ENCODE measurements at regions not wholly inside any gene's neighbourhood (a gene's known extent, or its start where the extent isn't known, plus 50 kb on each side); places are given as distances from the start of the nearest gene placed in this dataset.

DNA sequence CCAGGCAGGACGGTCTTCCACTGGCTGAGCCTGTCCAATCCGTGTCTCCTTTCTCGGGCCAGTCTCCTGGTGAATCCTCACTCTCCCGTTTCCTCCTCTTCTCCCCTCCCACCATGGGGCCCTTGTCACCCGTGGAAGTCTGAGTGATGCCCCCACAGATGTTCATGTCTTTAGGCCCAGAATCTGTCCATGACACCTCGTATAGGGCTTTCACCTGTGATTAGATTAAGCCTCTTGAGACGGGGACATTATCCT, 193.5 kb downstream of the ZFP36L2 start:
- no peak for DNase-seq (ENCODE audit: low spot score)
- no peak for TF ChIP-seq CTCF (IDR thresholded peaks at IDR 0.05; ENCODE audit: extremely low read depth, insufficient read depth, missing control alignments)
- in situ Hi-C loops (cut with MboI; ENCODE audit: low pct_unique_long_range_greater_than_20kb, low sequenced_read_pairs, unreplicated experiment) = no loop called here

- in situ Hi-C loops (cut with MboI; ENCODE audit: low pct_unique_long_range_greater_than_20kb, low sequenced_read_pairs, unreplicated experiment) = no loop called here
- no peak for TF ChIP-seq CTCF (IDR thresholded peaks at IDR 0.05; ENCODE audit: extremely low read depth, insufficient read depth, missing control alignments)
These were observed 194.0 kb downstream of the ZFP36L2 start for GRCh38 chr2:43032213-43033015.

DNA sequence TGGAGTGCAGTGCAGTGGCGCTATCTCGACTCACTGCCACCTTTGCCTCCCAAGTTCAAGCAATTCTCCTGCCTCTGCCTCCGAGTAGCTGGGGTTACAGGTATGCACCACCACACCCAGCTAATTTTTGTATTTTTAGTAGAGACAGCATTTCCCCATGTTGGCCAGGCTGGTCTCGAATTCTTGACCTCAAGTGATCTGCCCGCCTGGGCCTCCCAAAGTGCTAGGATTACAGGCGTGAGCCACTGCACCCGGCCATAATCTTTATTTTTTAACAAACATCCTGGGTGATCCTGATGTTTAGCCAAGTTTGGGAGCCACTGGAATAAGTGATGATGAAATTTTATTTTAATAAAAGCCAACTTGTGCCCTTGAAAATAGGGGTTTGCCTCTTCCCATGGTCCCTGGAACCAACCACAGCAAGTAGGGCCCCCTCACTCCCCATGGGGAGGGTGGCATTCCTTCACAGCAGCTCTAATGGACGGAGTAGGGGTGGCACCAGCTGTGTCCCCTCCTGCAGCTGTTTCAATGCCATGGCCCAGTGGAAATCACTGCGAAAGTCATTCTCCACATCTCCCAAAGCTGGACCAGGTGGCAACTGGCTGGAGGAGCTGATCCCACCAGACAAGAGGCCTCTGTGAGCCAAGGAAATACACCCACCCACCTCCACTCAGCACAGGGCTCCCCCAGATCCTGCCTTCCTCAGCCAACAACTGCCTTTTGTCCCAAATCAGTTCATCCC, 194.8 kb downstream of the ZFP36L2 start:
- in situ Hi-C loops (cut with MboI; ENCODE audit: low pct_unique_long_range_greater_than_20kb, low sequenced_read_pairs, unreplicated experiment) = no loop called here
- TF ChIP-seq CTCF (IDR thresholded peaks at IDR 0.05; ENCODE audit: extremely low read depth, insufficient read depth, missing control alignments) = no peak
- no peak for DNase-seq (ENCODE audit: low spot score)

More at GRCh38 chr2:43032213-43033015, 194.0 kb downstream of the ZFP36L2 start:
- DNase-seq (ENCODE audit: low spot score) = no peak

DNA sequence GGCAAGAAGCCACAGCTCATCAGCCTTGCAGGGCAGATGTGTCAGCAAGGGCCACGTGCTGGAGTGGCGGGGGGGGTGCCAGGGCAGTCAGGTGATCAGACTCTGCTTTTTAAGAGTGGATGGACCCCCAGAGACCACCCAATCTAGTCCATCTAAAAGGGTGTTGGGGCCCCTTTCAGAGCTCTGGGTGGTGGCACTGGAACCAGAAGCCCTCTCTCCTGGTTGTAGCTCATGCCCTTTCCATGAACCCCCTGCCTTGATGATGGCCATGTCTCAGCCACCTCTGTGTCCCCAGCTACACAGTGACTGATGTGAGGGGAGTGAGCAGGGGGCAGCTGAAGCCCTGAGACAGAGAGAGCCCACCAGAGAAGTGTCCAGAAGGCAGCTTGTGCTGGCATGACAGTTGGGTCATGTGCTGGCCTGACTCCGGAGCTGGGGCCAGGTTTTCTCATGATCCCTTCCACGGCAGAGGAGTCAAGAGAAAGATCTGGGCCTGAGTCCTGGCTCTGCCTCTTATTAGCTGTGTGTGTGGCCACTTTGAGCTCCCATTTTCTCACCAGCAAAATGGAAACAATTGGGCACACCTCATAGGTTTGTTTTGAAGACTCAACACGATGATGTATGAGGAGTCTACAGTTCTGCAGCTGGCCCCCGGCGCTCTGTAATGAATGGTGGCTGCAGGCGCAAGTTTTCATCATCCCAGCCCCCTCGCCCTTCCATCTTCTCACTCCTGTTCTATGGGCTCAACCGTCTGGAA, 195.7 kb downstream of the ZFP36L2 start:
- no peak for DNase-seq (ENCODE audit: low spot score)
- no peak for TF ChIP-seq CTCF (IDR thresholded peaks at IDR 0.05; ENCODE audit: extremely low read depth, insufficient read depth, missing control alignments)
- in situ Hi-C loops (cut with MboI; ENCODE audit: low pct_unique_long_range_greater_than_20kb, low sequenced_read_pairs, unreplicated experiment) = no loop called here

DNA sequence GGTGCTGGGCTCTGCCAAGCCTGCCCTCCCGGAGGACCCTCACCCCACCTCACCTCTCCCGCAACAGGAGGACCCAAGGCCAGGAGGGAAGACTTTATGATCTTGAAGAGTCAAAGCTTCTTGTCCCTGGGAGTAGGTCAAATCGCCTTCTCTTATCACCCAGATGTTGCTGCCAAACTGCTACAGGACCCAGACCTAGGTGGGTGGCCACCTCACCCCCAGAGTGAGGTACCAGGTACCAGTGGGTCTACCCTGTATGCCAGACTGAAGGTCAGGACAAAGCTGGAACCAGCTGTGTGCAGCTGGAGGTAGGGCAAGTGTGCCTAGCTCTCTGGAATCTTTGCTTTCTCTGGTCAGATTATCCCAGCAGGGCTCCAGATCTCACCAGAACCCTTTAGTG, 197.2 kb downstream of the ZFP36L2 start:
- no peak for TF ChIP-seq CTCF (IDR thresholded peaks at IDR 0.05; ENCODE audit: extremely low read depth, insufficient read depth, missing control alignments)
- DNase-seq (ENCODE audit: low spot score) = no peak
- in situ Hi-C loops (cut with MboI; ENCODE audit: low pct_unique_long_range_greater_than_20kb, low sequenced_read_pairs, unreplicated experiment) = no loop called here

DNA sequence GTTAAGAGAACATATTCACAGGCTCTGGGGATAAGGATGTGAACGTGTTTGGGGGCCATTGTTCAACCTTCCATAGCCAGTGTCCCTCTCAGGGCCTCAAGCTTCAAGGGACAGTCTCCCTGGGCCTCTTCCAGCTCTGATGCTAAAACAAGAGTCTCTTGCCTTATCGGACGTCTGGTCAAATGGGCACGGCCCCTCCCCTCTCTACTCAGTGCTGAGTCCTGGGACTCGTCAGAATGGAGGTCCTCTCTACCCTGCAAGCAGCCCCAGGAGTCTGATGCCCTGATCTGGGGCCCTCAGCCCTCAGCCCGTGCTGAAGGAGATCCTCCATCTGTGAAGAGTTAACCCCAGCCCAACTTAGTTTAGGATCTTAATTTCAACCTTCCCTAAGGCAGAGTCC, 198.2 kb downstream of the ZFP36L2 start:
- TF ChIP-seq CTCF (IDR thresholded peaks at IDR 0.05; ENCODE audit: extremely low read depth, insufficient read depth, missing control alignments) = no peak
- in situ Hi-C loops (cut with MboI; ENCODE audit: low pct_unique_long_range_greater_than_20kb, low sequenced_read_pairs, unreplicated experiment) = no loop called here
- no peak for DNase-seq (ENCODE audit: low spot score)
